Activated naive CD4-positive, alpha-beta T cell treated with anti-CD3 and anti-CD28 coated beads for 36 hours (primary cell): ENCODE measurements at regions not wholly inside any gene's neighbourhood (a gene's known extent, or its start where the extent isn't known, plus 50 kb on each side); places are given as distances from the start of the nearest gene placed in this dataset.
"Not testable (repeated sequence)": the region's sequence is repeated elsewhere in the genome, so short reads cannot be mapped to it uniquely, and the experiment has no call there.

ENCODE experiments used
- CTCF ChIA-PET: fragments of 350-600 bp; sonication (Branson Sonifier 250); formaldehyde crosslinking; loops from one replicate; lab custom pipeline; 2021; ENCODE audit warnings: antibody characterized with exemption; lab: Charles Lee
- DNase-seq: peaks from one replicate; pipeline ENCODE4 v3.0.0-alpha.2; 2020
- H3K27ac Mint-ChIP-seq: one replicate; pipeline ENCODE4 v1.8.0; 2021; ENCODE audit warnings: mild to moderate bottlenecking, mixed read lengths
- H3K27me3 Mint-ChIP-seq: one replicate; pipeline ENCODE4 v1.8.0; 2021; ENCODE audit warnings: low read depth, mixed read lengths
- H3K36me3 Mint-ChIP-seq: one replicate; pipeline ENCODE4 v1.8.0; 2021; ENCODE audit warnings: low read depth, mixed read lengths
- H3K4me1 Mint-ChIP-seq: one replicate; pipeline ENCODE4 v1.8.0; 2021; ENCODE audit warnings: low read depth, mixed read lengths
- H3K4me3 Mint-ChIP-seq: one replicate; pipeline ENCODE4 v1.8.0; 2021; ENCODE audit warnings: mild to moderate bottlenecking, moderate library complexity, mixed read lengths
- H3K9me3 Mint-ChIP-seq: one replicate; pipeline ENCODE4 v1.8.0; 2021; ENCODE audit warnings: mixed read lengths
- intact Hi-C: fragments of 100-400 bp; cut with micrococcal nuclease; formaldehyde crosslinking; loops from one replicate; pipeline ENCODE4 v1.15.1; 2023

DNA sequence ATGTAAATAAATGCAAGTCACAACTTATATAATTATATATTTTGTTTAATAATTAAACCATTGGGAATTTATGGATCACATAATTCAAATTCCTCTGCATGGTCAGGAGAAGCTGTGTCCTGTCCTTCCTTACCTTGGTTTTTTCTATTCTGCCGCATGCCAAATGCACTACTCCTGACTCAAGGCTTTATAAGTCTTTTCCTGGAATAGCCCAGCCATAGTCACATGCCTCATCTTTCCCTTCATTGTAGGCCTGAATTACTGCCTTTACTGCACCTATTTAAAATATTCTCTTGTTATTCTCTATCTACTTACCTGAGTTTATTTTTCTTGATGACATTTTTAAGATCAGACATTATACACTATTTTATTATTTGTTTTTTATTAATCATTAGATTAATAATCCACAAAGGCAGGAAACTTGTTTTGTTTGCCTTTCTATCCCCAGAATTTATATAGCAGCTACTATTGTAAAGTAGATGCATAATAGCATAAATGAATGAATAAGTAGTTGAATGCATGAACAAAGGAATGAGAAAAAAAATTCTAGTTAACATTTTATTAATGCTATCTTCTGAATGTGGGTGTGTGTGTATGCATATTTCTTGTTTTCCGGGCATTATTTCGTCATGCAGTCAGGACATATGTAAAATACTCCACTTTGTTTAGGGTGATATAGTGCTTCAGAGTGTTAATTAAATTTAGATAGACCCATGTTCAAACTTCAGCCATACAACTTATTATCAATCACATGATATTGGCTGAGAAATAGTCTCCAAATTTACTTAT, 955.4 kb upstream of the CDH18 start:
- H3K27ac Mint-ChIP-seq, H3K36me3 Mint-ChIP-seq, intact Hi-C loops, DNase-seq, H3K4me3 Mint-ChIP-seq, H3K4me1 Mint-ChIP-seq, CTCF ChIA-PET, H3K9me3 Mint-ChIP-seq, H3K27me3 Mint-ChIP-seq: not testable (repeated sequence)

DNA sequence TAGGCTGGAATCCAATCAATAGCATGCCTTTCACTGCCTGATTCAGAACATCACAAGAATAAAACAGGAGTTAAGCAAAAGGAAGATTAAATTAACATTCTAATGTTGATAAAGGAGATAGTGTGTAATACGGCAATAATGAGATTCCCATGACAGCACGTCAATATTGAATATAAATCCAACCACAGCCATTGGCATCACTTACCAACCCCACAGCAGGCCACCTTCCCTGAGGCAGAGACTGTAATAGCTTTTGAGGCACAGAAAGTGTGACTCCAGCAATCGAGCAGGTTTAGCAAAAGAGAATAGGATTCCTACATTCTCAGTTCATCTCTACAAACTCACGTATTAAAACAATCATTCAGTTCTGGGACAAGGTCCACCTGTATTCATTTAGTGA, 954.6 kb upstream of the CDH18 start:
- H3K27me3 Mint-ChIP-seq, H3K9me3 Mint-ChIP-seq, H3K36me3 Mint-ChIP-seq, DNase-seq, CTCF ChIA-PET, H3K27ac Mint-ChIP-seq, H3K4me1 Mint-ChIP-seq, intact Hi-C loops, H3K4me3 Mint-ChIP-seq: not testable (repeated sequence)

DNA sequence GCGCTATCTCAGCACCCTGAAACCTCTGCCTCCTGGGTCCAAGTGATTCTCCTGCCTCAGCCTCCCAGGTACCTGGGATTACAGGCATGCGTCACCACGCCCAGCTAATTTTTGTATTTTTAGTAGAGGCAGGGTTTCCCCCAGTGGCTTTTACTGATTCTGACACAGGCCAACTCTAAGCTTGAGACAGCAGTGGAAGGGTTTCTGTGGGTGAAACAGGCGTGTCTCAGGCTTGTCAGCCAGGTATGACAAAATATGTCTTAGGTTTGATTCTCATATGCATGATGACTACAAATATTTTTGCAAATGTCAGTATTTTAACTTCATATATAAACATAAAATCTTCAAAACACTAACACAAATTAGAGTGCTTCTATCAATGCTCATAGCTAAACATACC, 952.8 kb upstream of the CDH18 start:
- CTCF ChIA-PET, H3K27ac Mint-ChIP-seq, H3K27me3 Mint-ChIP-seq, intact Hi-C loops, H3K9me3 Mint-ChIP-seq, H3K36me3 Mint-ChIP-seq, DNase-seq, H3K4me3 Mint-ChIP-seq, H3K4me1 Mint-ChIP-seq: not testable (repeated sequence)

DNA sequence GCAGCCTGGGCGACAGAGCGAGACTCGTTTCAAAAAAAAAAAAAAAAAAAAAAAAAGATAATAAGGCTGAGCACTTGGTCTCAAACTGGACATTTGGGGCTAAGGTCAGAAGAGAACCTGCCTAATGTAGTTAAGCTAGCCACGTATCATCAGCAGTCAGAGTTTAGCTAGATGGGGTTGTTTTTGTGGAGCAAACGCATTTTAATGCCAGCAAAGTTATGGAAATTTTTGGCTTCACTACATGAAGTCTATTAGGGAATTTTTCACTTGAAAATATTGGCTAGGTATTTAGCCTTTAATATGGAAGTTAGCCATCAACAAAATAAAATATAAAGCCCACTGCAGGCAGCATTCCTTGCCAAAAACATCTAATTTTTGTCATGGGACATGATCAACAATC, 902.9 kb upstream of the CDH18 start:
- H3K4me1 Mint-ChIP-seq, H3K4me3 Mint-ChIP-seq, H3K27ac Mint-ChIP-seq, intact Hi-C loops, CTCF ChIA-PET, H3K36me3 Mint-ChIP-seq, H3K27me3 Mint-ChIP-seq, DNase-seq: not testable (repeated sequence)
- H3K9me3 Mint-ChIP-seq, result peaks cover 17% of the 10 kb centered on the region

DNA sequence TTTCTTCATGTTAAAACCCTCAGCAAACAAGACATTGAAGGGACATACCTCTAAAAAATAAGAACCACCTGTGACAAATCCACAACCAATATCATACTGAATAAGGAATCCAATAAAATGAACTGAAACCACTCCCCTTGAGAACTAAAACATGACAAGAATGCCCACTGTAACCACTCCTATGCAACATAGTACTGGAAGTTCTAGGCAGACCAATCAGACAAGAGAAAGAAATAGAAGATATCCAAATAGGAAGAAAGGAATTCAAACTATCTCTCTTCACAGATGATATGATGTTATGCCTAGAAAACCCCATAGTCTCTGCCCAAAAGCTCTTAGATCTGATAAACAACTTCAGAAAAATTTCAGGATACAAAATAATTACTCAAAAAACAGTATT, 887.7 kb upstream of the CDH18 start:
- CTCF ChIA-PET, H3K27ac Mint-ChIP-seq, H3K27me3 Mint-ChIP-seq, H3K4me3 Mint-ChIP-seq, intact Hi-C loops, H3K36me3 Mint-ChIP-seq, H3K9me3 Mint-ChIP-seq, DNase-seq, H3K4me1 Mint-ChIP-seq: not testable (repeated sequence)

DNA sequence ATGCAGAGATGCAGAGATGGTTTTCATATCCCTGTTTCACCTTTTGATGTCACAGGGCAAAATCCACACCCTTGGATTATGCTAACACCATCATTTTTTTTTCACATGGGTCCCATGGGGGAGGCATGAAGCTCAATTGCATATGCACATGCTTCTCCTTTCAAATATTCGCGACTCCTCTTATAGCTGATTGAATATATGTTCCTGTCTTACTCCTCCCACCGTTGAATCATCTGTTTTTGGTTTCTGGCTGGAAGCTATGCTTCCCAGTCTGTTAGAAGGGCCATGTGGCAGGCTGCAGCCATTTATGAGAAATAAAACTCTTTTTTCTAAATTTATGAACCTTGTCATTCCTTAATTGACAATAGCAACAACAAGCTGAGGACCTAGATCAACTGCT, 877.9 kb upstream of the CDH18 start:
- not testable (repeated sequence) for H3K9me3 Mint-ChIP-seq

DNA sequence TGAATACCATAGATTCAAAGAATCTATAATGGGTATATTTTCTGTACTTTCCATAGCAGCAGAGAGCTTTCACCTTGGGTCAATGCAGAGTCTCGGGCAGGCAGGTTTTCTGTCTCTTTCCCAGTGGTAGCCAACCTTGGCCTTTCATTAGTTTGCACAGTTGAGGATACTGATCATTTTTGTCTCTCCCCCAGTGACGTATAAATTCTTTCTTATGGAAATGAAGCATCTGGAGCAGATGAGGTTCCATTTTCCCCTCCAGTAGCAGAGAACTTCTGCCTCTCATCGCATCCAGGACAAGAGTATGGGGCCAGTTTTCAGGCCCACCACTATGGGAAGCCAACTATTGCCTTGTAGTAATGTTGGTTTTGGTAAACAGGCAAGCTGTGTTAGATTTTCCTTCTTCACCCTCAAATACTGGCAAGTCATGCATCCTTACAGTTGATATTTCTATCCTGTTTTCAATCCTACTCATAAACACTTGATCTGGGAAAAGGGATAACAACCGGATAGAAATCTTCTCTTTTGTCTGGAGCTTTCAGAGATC, 845.2 kb upstream of the CDH18 start:
- no peak for DNase-seq
- no peak overlapping the region for H3K27ac Mint-ChIP-seq
- intact Hi-C loops, result no loop called here
- no peaks in the 10 kb centered on the region for H3K27me3 Mint-ChIP-seq
- no peak overlapping the region for H3K4me3 Mint-ChIP-seq
- H3K9me3 Mint-ChIP-seq, result peaks cover 4% of the 10 kb centered on the region
- H3K36me3 Mint-ChIP-seq, result no peaks in the 10 kb centered on the region
- CTCF ChIA-PET, result no interaction called here
- H3K4me1 Mint-ChIP-seq, result no peaks in the 10 kb centered on the region

More for the DNA sequence above, 877.9 kb upstream of the CDH18 start:
- DNase-seq, H3K27me3 Mint-ChIP-seq, CTCF ChIA-PET, H3K36me3 Mint-ChIP-seq, H3K27ac Mint-ChIP-seq, H3K4me3 Mint-ChIP-seq, intact Hi-C loops, H3K4me1 Mint-ChIP-seq: not testable (repeated sequence)

DNA sequence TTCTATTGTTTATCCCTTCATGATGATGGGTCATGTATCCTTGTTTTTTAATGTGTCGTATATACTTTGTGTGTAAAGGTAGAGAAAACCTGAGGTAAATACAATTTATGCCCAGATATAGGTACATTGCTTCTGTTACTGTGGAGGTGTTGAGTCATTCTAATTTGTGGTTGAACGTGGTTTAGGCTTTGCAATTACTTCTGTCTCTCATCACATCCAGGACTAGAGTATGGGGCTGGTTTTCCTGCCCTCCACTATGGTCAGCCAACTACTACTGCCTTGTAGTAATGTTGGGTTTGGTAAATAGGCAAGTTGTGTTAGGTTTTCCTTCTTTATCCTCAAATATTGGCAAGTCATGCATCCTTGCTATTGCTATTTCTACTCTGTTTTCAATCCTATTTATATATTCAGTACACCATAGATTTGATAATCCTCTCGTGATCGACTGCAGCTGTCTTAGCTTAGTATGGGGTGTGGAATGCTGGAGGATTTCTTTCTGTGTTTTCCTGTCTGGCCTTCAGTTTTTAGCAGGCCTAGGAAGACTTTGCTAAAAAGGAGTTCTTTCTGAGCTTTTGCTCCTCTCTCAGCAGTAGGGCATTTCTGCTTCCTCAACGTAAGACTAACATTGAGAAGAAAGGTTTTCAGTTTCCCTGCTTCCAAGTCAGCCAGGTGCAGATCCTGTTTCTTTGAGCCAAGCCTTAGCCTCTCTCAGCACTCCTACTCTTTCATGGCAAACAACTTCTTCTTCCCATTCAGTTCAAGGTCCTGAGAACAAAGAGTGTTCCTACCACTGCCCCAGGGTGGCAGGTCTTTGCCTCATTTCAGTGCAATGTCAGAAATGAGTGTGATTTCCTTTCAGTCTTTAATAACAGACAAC, 844.4 kb upstream of the CDH18 start:
- Mint-ChIP-seq H3K9me3 (peaks cover 4% of the 10 kb centered on the region), H3K36me3 (no peaks in the 10 kb centered on the region), H3K4me3 (no peak overlapping the region), H3K27ac (no peak overlapping the region), H3K4me1 (no peaks in the 10 kb centered on the region), H3K27me3 (no peaks in the 10 kb centered on the region)
- CTCF ChIA-PET, result no interaction called here
- no peak for DNase-seq
- intact Hi-C loops, result no loop called here

DNA sequence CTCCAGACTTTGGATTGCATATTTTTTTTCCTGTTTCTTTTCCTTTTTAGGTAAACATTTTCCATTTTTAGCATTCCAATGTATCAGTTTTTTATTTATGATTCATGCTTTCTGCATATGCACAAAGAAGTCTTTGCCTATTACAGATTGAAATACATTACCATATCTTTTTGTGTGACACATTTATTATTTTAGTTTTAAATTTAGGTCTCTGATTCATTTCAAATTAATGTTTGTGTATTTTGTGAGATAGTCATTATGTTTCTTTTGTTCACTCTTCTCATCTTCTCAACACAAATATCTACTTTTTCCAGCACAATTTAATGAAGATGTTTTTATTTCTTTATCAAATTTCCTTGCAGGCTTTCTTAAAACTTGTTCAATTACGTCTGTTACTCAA, 838.0 kb upstream of the CDH18 start:
- H3K9me3 Mint-ChIP-seq, CTCF ChIA-PET, H3K27me3 Mint-ChIP-seq, intact Hi-C loops, H3K36me3 Mint-ChIP-seq, H3K4me1 Mint-ChIP-seq, H3K27ac Mint-ChIP-seq, H3K4me3 Mint-ChIP-seq, DNase-seq: not testable (repeated sequence)

DNA sequence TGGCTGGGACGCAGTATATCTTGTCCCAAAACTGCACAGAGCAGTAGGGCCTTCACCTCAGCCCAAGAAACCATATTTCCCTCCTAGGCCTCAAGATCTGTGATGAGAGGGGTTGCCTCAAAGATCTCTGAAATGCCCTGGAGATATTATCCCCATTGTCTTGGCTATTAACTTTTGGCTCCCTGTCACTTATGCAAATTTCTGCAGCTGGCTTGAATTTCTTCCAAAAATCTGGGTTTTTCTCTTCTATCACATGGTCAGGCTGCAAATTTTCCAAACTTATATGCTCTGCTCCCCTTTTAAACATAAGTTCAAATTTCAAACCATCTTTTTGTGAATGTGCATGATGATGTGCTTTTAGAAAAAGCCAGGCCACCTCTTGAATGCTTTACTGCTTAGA, 809.2 kb upstream of the CDH18 start:
- H3K27me3 Mint-ChIP-seq, H3K36me3 Mint-ChIP-seq, DNase-seq, CTCF ChIA-PET, intact Hi-C loops, H3K4me3 Mint-ChIP-seq, H3K27ac Mint-ChIP-seq, H3K4me1 Mint-ChIP-seq, H3K9me3 Mint-ChIP-seq: not testable (repeated sequence)

DNA sequence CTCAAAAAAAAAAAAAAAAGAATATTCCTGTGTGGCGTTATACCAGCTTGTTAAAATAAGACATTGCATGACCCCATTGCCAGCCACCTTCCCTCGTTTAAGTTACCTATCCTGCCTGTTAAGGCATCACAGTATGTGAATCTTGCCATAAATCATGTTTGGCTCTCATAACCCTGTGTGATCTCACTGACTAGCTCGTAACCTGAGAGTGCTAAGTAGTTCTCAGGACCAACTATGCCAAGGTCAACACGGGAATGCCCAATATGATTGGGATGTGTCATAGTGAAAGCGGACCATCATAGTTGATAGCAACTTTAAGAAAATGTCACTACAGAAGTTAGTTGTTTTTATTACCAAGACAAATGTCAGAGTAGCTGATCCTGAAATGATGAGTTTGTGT, 796.8 kb upstream of the CDH18 start:
- DNase-seq, intact Hi-C loops, H3K27ac Mint-ChIP-seq, H3K27me3 Mint-ChIP-seq, H3K4me3 Mint-ChIP-seq, CTCF ChIA-PET, H3K4me1 Mint-ChIP-seq, H3K9me3 Mint-ChIP-seq, H3K36me3 Mint-ChIP-seq: not testable (repeated sequence)

DNA sequence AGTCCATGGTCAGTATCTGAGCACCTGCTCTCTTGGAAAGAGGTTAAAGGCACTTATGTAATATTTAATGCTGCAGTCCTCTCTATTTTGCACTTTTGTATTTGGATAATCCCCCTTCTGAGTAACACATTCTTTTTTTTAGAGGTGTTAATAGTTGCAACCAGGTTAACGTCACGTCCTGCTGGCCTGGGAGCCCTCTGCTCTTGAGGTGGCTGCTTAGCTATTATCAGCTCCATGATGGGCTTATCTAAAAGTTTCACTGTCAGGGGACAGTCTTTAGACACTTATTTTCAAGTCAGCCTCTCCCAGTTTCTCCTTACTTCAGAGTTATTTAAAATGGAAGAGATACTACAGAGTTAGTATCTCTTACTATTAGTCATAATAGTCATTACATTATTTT, 795.5 kb upstream of the CDH18 start:
- DNase-seq, H3K9me3 Mint-ChIP-seq, H3K4me3 Mint-ChIP-seq, intact Hi-C loops, H3K4me1 Mint-ChIP-seq, H3K27ac Mint-ChIP-seq, CTCF ChIA-PET, H3K36me3 Mint-ChIP-seq, H3K27me3 Mint-ChIP-seq: not testable (repeated sequence)

DNA sequence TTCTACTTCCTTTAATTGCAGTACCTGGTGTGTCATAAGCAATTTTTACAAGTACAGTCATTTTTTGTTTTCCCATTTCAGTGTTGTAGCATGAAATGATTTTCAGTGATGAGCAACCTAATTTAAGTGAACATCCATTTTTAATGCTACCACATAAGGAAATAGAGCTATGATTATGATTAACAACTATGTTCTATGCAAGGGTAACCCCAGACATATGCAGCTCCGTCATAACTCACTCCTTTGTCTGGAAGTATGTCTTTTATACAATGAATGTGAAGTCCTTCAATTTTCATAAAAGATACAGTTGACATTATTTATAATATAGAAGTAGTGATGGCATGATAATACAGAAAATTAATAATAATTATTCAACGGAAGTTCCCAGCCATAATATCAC, 783.3 kb upstream of the CDH18 start:
- H3K27me3 Mint-ChIP-seq, intact Hi-C loops, H3K4me3 Mint-ChIP-seq, H3K9me3 Mint-ChIP-seq, H3K27ac Mint-ChIP-seq, CTCF ChIA-PET, H3K36me3 Mint-ChIP-seq, DNase-seq, H3K4me1 Mint-ChIP-seq: not testable (repeated sequence)
